Mesenchymal stem cell (in vitro differentiated cells and primary cell): ENCODE measurements at regions not wholly inside any gene's neighbourhood (a gene's known extent, or its start where the extent isn't known, plus 50 kb on each side); places are given as distances from the start of the nearest gene placed in this dataset.

ENCODE experiments used
- DNase-seq: peaks from one replicate; pipeline ENCODE4 v3.0.0-alpha.2; 2013
- H2AFZ ChIP-seq: one replicate; pipeline ENCODE4 v1.6.1; 2013; ENCODE audit warnings: low read depth, mild to moderate bottlenecking, control low read depth, inconsistent platforms, low read length, moderate library complexity
- H2AK5ac ChIP-seq: 2 replicates; pipeline ENCODE4 v1.6.1; 2013; ENCODE audit warnings: low read length, moderate library complexity, mild to moderate bottlenecking, inconsistent platforms; ENCODE audit not compliant: severe bottlenecking
- H2BK120ac ChIP-seq: one replicate; pipeline ENCODE4 v1.6.1; 2013; ENCODE audit warnings: low read depth, mild to moderate bottlenecking, inconsistent platforms, low read length, moderate library complexity
- H2BK12ac ChIP-seq, 2 experiments: one replicate each; pipeline ENCODE4 v1.6.1; 2013; ENCODE audit warnings: inconsistent platforms in 2 of 2, low read length in 2 of 2, mild to moderate bottlenecking in 2 of 2, moderate library complexity in 2 of 2, control low read depth in 1 of 2
- H2BK15ac ChIP-seq: one replicate; pipeline ENCODE4 v1.6.1; 2013; ENCODE audit warnings: mild to moderate bottlenecking, low read depth, inconsistent platforms; ENCODE audit not compliant: poor library complexity, severe bottlenecking
- H2BK5ac ChIP-seq: 2 replicates; pipeline ENCODE4 v1.6.1; 2013; ENCODE audit warnings: low read depth, mild to moderate bottlenecking, low read length, control low read depth, inconsistent platforms; ENCODE audit not compliant: poor library complexity, severe bottlenecking
- H3K14ac ChIP-seq, 2 experiments: one replicate each; pipeline ENCODE4 v1.6.1; 2013; ENCODE audit warnings: inconsistent platforms in 2 of 2, low read length in 2 of 2, control low read depth in 1 of 2, mild to moderate bottlenecking in 1 of 2, moderate library complexity in 1 of 2
- H3K18ac ChIP-seq, 2 experiments: one replicate each; pipeline ENCODE4 v1.6.1; 2013; ENCODE audit warnings: inconsistent platforms in 2 of 2, low read length in 2 of 2, control low read depth in 1 of 2, low read depth in 1 of 2, mild to moderate bottlenecking in 1 of 2
- H3K23ac ChIP-seq, 2 experiments: one replicate each; pipeline ENCODE4 v1.6.1; 2013; ENCODE audit warnings: inconsistent platforms in 2 of 2, low read length in 2 of 2, mild to moderate bottlenecking in 2 of 2, moderate library complexity in 2 of 2, control low read depth in 1 of 2
- H3K27ac ChIP-seq: 2 replicates; pipeline ENCODE4 v1.5.1; 2013; ENCODE audit warnings: mild to moderate bottlenecking, moderate library complexity, low read length, control low read depth, inconsistent platforms; ENCODE audit not compliant: poor library complexity, severe bottlenecking
- H3K27me3 ChIP-seq, 2 experiments: 2 replicates each; pipeline versions ENCODE4 v1.6.1 to v1.7.0; 2013; ENCODE audit warnings: low read length in 2 of 2, mild to moderate bottlenecking in 2 of 2, moderate library complexity in 2 of 2, control low read depth in 1 of 2, inconsistent platforms in 1 of 2; ENCODE audit not compliant: control insufficient read depth in 1 of 2, insufficient read depth in 1 of 2
- H3K36me3 ChIP-seq, 2 experiments: 2 replicates each; pipeline versions ENCODE4 v1.6.1 to v1.7.0; 2013; ENCODE audit warnings: low read length in 2 of 2, control low read depth in 1 of 2, inconsistent platforms in 1 of 2, low read depth in 1 of 2, mild to moderate bottlenecking in 1 of 2; ENCODE audit not compliant: insufficient read depth in 2 of 2, control insufficient read depth in 1 of 2
- H3K4ac ChIP-seq, 2 experiments: one replicate each; pipeline ENCODE4 v1.6.1; 2013; ENCODE audit warnings: inconsistent platforms in 2 of 2, low read length in 2 of 2, mild to moderate bottlenecking in 2 of 2, moderate library complexity in 2 of 2, control low read depth in 1 of 2, low read depth in 1 of 2
- H3K4me1 ChIP-seq: 2 replicates; pipeline ENCODE4 v1.6.1; 2013; ENCODE audit warnings: low read depth, low read length, control low read depth; ENCODE audit not compliant: control insufficient read depth, insufficient read depth
- H3K4me2 ChIP-seq: 2 replicates; pipeline ENCODE4 v1.6.1; 2013; ENCODE audit warnings: low read length, mild to moderate bottlenecking, inconsistent platforms; ENCODE audit not compliant: poor library complexity, severe bottlenecking
- H3K4me3 ChIP-seq, 2 experiments: 2 replicates each; pipeline versions ENCODE4 v1.5.1 to v1.7.0; 2013; ENCODE audit warnings: low read length in 2 of 2, mild to moderate bottlenecking in 2 of 2, control low read depth in 1 of 2, low read depth in 1 of 2; ENCODE audit not compliant: insufficient read depth in 1 of 2
- H3K79me1 ChIP-seq: replicated peaks from 2 replicates; pipeline ENCODE4 v1.6.1; 2013; ENCODE audit warnings: mild to moderate bottlenecking, control low read depth, low read length, inconsistent platforms; ENCODE audit not compliant: poor library complexity, severe bottlenecking
- H3K9ac ChIP-seq: 2 replicates; pipeline ENCODE4 v1.7.0; 2013; ENCODE audit warnings: mild to moderate bottlenecking, low read length, moderate library complexity
- H3K9me3 ChIP-seq: 2 replicates; pipeline ENCODE4 v1.7.0; 2013; ENCODE audit warnings: mild to moderate bottlenecking, low read length; ENCODE audit not compliant: control insufficient read depth
- H4K8ac ChIP-seq: one replicate; pipeline ENCODE4 v1.6.1; 2013; ENCODE audit warnings: inconsistent platforms, mild to moderate bottlenecking, low read length, moderate library complexity
- H4K91ac ChIP-seq: one replicate; pipeline ENCODE4 v1.6.1; 2013; ENCODE audit warnings: mild to moderate bottlenecking, low read length, inconsistent platforms
- WGBS: methylation state at CpG from one replicate; pipeline ENCODE4 v1.1.7; 2013; ENCODE audit warnings: mixed read lengths; 5-methylcytosine and 5-hydroxymethylcytosine counted together

DNA sequence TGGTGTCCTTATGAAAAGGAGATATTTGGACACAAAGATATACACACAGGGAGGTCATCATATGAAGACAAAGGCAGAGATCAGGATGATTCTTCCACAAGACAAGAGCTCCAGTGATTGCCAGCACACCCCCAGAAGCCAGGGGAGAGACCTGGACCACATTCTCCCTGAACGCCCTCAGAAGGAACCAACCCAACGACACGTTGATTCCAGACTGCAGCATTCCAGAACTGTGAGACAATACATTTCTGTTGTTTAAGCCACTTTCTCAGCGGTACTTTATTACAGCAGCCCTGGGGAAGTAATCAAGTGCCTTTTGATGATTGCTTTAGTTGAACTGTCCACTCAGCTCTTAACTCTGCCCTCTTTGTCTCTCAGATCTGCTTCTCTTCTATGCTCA is 285.5 kb upstream of the SMARCA2 start:
- Histone ChIP-seq H2BK15ac (no peak overlapping the region), H4K91ac (no peak overlapping the region), H3K36me3 (no peaks in the 10 kb centered on the region), H2BK120ac (no peak overlapping the region), H3K4ac (no peak overlapping the region), H3K14ac (no peak overlapping the region), H4K8ac (no peak overlapping the region), H2AK5ac (no peak overlapping the region), H3K23ac (no peak overlapping the region), H2BK12ac (no peak overlapping the region), H3K9me3 (no peaks in the 10 kb centered on the region), H3K18ac (no peak overlapping the region), H2BK5ac (no peak overlapping the region), H2AFZ (no peak overlapping the region), H3K27me3 (no peaks in the 10 kb centered on the region), H3K4me2 (no peak overlapping the region), H3K9ac (no peak overlapping the region), H3K4me1 (no peaks in the 10 kb centered on the region), H3K27ac (no peak overlapping the region), H3K79me1 (no peaks in the 10 kb centered on the region), H3K4me3 (no peak overlapping the region)
- DNase-seq, result no peak
- WGBS, result 42% methylated on average over 3 of the region's 4 CpGs

DNA sequence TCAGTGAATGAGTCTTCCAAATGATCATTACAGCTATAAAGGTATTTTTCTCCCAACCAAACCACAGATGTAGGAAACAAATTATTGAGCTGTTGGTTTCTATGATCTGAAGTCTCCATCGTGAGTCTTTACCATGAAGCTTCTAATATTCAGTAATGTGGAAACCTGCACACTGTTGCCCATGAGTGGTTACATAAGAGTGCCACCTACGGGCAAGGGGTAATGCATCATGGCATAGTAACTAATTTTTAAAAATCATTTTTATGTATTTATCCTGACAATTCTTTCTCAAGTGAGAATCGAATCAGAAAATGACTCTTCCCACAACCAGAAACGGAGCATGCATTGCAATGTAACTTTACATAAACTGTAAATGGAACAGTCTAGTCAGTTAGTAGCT is 282.5 kb upstream of the SMARCA2 start:
- H3K27me3 ChIP-seq, result no peaks in the 10 kb centered on the region
- H2AFZ ChIP-seq, result no peak overlapping the region
- no peak overlapping the region for H4K91ac ChIP-seq
- 66% methylated on average over 2 of the region's 4 CpGs for WGBS
- no peak overlapping the region for H3K4ac ChIP-seq
- H3K18ac ChIP-seq, result no peak overlapping the region
- H3K36me3 ChIP-seq, result no peaks in the 10 kb centered on the region
- no peaks in the 10 kb centered on the region for H3K4me1 ChIP-seq
- H3K14ac ChIP-seq, result no peak overlapping the region
- H3K23ac ChIP-seq, result no peak overlapping the region
- no peak overlapping the region for H3K4me2 ChIP-seq
- DNase-seq, result no peak
- no peak overlapping the region for H2BK15ac ChIP-seq
- no peak overlapping the region for H3K4me3 ChIP-seq
- no peak overlapping the region for H3K27ac ChIP-seq
- H2AK5ac ChIP-seq, result no peak overlapping the region
- no peak overlapping the region for H2BK120ac ChIP-seq
- no peaks in the 10 kb centered on the region for H3K79me1 ChIP-seq
- no peak overlapping the region for H2BK12ac ChIP-seq
- no peak overlapping the region for H3K9ac ChIP-seq
- H2BK5ac ChIP-seq, result no peak overlapping the region
- no peaks in the 10 kb centered on the region for H3K9me3 ChIP-seq
- no peak overlapping the region for H4K8ac ChIP-seq

DNA sequence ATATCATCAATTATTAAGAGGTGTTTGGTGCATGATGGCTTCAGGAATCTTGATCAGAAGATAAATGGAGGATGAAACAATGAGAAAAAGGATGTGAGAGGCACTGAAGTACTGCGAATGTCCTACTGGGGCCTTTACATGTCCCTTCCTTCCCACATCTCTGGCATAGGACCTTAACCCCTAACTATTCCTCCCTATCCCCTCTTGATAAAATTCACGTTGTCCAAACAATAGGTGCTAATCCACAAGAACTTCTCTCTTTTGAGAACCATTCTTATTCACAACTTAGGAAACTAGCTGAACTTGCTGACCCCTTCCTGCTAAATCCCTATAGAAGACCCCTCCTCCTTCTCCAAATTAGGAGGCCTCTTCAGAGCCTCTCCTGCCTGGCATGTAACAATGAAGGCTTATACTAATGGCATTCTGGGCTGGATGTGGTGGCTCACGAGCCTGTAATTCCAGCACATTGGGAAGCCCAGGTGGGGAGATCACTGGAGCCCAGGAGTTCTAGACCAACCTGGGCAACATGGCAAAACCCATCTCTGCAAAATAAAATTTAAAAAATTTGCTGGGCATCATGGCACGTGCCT is 276.5 kb upstream of the SMARCA2 start:
- no peak overlapping the region for H2BK15ac ChIP-seq
- H3K79me1 ChIP-seq, result no peaks in the 10 kb centered on the region
- H3K9me3 ChIP-seq, result no peaks in the 10 kb centered on the region
- no peaks in the 10 kb centered on the region for H3K27me3 ChIP-seq
- no peak overlapping the region for H3K27ac ChIP-seq
- no peak overlapping the region for H3K23ac ChIP-seq
- no peak overlapping the region for H3K14ac ChIP-seq
- H4K91ac ChIP-seq, result no peak overlapping the region
- no peak overlapping the region for H2AFZ ChIP-seq
- H2BK120ac ChIP-seq, result no peak overlapping the region
- H4K8ac ChIP-seq, result no peak overlapping the region
- no peak overlapping the region for H3K4ac ChIP-seq
- H2BK5ac ChIP-seq, result no peak overlapping the region
- H3K4me3 ChIP-seq, result no peak overlapping the region
- no peaks in the 10 kb centered on the region for H3K4me1 ChIP-seq
- 47% methylated on average over 3 of the region's 4 CpGs for WGBS
- H3K36me3 ChIP-seq, result no peaks in the 10 kb centered on the region
- H2AK5ac ChIP-seq, result no peak overlapping the region
- H3K18ac ChIP-seq, result no peak overlapping the region
- H3K4me2 ChIP-seq, result no peak overlapping the region
- no peak overlapping the region for H3K9ac ChIP-seq
- DNase-seq, result no peak
- H2BK12ac ChIP-seq, result no peak overlapping the region

DNA sequence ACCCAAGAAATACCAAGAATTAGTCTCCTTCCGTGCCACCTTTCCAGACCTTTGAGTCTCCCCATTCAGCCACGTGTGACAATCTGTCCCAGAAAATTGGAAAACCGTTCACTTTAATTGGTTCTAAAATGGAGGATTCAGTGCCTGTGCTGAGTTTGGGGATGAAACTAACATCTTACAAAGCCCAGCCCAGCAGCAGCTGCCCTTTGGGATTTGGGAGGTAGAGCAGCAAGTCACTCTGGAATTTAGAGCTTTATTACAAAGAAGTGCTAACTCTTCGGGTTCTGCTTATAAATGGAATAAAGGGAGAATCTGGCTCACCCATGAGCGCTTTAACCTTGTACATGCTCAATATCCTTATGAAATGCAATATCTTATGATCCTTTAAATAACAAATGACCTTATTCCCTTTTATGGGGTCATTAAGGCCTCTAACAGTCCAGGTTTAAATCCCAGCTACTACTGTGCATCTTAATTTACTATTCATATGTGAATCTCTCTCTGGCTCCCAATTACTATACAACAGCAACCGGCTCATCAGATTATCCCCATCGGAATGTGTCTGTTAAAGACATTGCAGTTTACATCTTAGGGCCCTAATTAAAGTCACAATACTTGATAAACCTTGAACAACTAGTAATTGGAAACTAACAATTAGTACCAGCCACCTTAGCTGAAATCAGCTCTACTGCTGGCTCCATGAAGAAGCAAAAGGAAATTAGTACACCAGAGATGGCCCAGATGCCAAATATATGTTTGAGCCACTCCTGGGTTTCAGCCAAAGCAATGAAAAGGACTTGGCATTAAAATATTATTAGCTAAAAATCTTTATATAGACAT is 271.8 kb upstream of the SMARCA2 start:
- H2BK12ac ChIP-seq, result no peak overlapping the region
- H2AK5ac ChIP-seq, result no peak overlapping the region
- H3K9me3 ChIP-seq, result no peaks in the 10 kb centered on the region
- 66% methylated on average over 7 of the region's 7 CpGs for WGBS
- DNase-seq, result no peak
- no peak overlapping the region for H3K27ac ChIP-seq
- H3K27me3 ChIP-seq, result no peaks in the 10 kb centered on the region
- H2BK15ac ChIP-seq, result no peak overlapping the region
- H3K18ac ChIP-seq, result no peak overlapping the region
- H3K36me3 ChIP-seq, result no peaks in the 10 kb centered on the region
- H2BK5ac ChIP-seq, result no peak overlapping the region
- no peaks in the 10 kb centered on the region for H3K4me1 ChIP-seq
- H4K91ac ChIP-seq, result no peak overlapping the region
- no peak overlapping the region for H3K23ac ChIP-seq
- H2BK120ac ChIP-seq, result no peak overlapping the region
- H3K4me2 ChIP-seq, result no peak overlapping the region
- no peak overlapping the region for H3K4me3 ChIP-seq
- no peak overlapping the region for H3K14ac ChIP-seq
- no peaks in the 10 kb centered on the region for H3K79me1 ChIP-seq
- no peak overlapping the region for H3K9ac ChIP-seq
- H2AFZ ChIP-seq, result no peak overlapping the region
- H3K4ac ChIP-seq, result no peak overlapping the region
- no peak overlapping the region for H4K8ac ChIP-seq
